ACC112 (cell line): ENCODE measurements at regions not wholly inside any gene's neighbourhood (a gene's known extent, or its start where the extent isn't known, plus 50 kb on each side); places are given as distances from the start of the nearest gene placed in this dataset.
A peak's percentile ranks its signal among the peaks of the same experiment; 100 is the strongest.

Experiments
- H2AFZ ChIP-seq: fragments of 200-600 bp; sonication (generic); one replicate; pipeline ENCODE4 v1.6.0; 2017; ENCODE audit warnings: antibody characterized with exemption, low read length; ENCODE audit not compliant: unreplicated experiment
- H3K27ac ChIP-seq: fragments of 200-600 bp; sonication (generic); 2 replicates; pipeline ENCODE4 v1.5.1; 2014; ENCODE audit warnings: low read depth, mild to moderate bottlenecking, antibody characterized with exemption, low read length, moderate library complexity
- H3K27me3 ChIP-seq: fragments of 200-600 bp; sonication (generic); 2 replicates; pipeline ENCODE4 v1.6.1; 2014; ENCODE audit warnings: mild to moderate bottlenecking, antibody characterized with exemption, low read length, moderate library complexity, mixed read lengths; ENCODE audit not compliant: insufficient read depth
- H3K36me3 ChIP-seq: fragments of 200-600 bp; sonication (generic); 2 replicates; pipeline ENCODE4 v1.6.1; 2016; ENCODE audit warnings: mild to moderate bottlenecking, antibody characterized with exemption, low read length, moderate library complexity, mixed read lengths; ENCODE audit not compliant: insufficient read depth
- H3K4me1 ChIP-seq: fragments of 200-600 bp; sonication (generic); one replicate; pipeline ENCODE4 v1.6.1; 2016; ENCODE audit warnings: low read length, mixed read lengths; ENCODE audit not compliant: insufficient read depth, unreplicated experiment, control insufficient read depth
- H3K4me3 ChIP-seq: fragments of 200-600 bp; sonication (generic); 2 replicates; pipeline ENCODE4 v1.5.1; 2014; ENCODE audit warnings: mild to moderate bottlenecking, low read depth, low read length
- H3K79me2 ChIP-seq: fragments of 200-600 bp; sonication (generic); one replicate; pipeline ENCODE4 v1.6.0; 2016; ENCODE audit warnings: low read length; ENCODE audit not compliant: control insufficient read depth, unreplicated experiment, insufficient read depth

DNA sequence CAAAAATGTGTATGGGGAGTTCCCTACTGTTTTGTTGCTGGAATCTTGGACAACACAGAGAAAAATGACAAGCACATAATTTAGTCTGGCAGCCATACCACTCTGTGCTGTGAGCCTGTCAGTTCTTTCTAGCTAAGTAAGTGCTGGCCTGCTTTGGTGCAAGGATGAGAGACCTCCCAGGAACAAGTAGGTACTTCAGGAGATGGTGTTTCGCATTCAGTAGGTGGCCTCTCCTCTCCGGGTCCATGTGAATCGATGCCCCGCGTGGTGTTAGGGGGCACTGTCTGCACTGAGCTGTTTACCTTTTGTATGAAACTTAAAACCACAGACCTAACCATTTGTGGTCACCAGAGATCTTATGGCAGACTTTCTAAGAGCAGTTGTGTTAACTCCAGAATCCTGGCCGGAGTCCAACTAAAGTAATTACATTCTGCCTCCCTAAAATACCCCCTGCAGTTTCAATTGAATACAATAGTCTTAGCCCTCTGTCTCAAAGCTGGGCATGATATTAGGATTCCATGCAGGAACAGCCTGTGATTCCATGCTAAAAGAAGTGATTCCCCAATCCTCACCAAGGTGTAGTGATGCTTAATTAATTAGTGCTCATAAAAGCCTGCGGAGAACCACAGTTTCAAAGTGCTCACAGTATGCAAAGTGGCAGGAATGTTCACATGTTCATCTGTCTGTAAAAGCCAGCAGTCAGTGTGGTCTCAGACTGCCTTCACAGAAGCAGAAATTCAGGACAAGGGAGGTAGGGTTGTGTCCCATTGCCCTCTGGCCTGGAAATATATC lies 64.2 kb downstream of the LLPH start:
- Histone ChIP-seq H3K27me3 (no peaks in the 10 kb centered on the region), H3K4me3 (peak overlapping the region; percentile 27; the same call in 1 of the 2 replicates), H3K79me2 (no peaks in the 10 kb centered on the region), H3K36me3 (no peaks in the 10 kb centered on the region), H2AFZ (peak overlapping the region; percentile 1), H3K27ac (peak overlapping the region; percentile 34), H3K4me1 (peaks cover 28% of the 10 kb centered on the region)

DNA sequence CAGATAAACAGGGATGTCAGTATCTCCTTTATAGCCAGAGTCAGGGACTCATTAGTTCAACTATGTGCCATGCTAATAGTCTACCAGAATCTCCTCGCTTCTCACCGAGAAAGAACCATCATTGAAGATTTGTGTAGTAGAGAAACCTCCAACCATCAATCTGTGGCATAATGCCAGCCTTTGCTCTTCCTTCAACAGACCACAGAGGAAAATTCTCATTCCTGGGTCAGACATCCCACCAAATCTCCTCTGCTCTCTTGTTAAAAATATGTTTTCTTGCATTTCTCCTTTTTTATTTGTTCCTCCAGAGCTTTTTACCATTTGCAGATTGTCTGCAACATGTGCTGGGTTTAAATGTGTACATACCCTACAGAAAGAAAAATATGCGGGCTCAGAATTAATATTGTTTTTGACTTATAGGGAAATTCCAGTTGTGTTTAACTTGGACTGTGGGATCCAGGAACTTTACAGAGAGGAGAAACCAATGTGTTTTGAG lies 64.9 kb downstream of the LLPH start:
- Histone ChIP-seq H3K4me3 (peak overlapping the region; percentile 27; the same call in 1 of the 2 replicates), H3K27ac (peak overlapping the region; percentile 34), H3K4me1 (peaks cover 28% of the 10 kb centered on the region), H3K36me3 (no peaks in the 10 kb centered on the region), H3K79me2 (no peaks in the 10 kb centered on the region), H3K27me3 (no peaks in the 10 kb centered on the region), H2AFZ (peak overlapping the region; percentile 1)

DNA sequence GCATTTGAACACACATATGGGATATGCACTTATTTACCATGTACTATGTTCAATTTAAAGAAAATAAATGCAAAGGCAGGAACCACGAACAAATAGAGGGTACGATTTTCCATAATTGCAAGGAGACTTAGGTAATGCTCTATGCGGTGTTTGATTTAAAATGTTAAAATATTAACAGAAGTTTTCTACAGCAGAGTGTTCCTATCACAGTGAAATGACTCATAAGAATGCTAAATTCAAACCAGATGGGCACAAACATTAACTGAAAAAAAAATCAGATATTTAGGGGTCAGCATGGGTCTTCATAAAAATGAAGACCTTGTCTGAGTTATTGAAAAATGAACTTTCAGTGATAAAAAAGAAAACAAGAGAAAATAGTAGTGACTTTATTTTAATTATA lies 65.4 kb downstream of the LLPH start:
- no peak overlapping the region for H3K27ac ChIP-seq
- H3K4me3 ChIP-seq: peak overlapping the region; percentile 27; the same call in 1 of the 2 replicates
- no peaks in the 10 kb centered on the region for H3K79me2 ChIP-seq
- no peak overlapping the region for H2AFZ ChIP-seq
- H3K4me1 ChIP-seq: peaks cover 28% of the 10 kb centered on the region
- no peaks in the 10 kb centered on the region for H3K27me3 ChIP-seq
- H3K36me3 ChIP-seq: no peaks in the 10 kb centered on the region

DNA sequence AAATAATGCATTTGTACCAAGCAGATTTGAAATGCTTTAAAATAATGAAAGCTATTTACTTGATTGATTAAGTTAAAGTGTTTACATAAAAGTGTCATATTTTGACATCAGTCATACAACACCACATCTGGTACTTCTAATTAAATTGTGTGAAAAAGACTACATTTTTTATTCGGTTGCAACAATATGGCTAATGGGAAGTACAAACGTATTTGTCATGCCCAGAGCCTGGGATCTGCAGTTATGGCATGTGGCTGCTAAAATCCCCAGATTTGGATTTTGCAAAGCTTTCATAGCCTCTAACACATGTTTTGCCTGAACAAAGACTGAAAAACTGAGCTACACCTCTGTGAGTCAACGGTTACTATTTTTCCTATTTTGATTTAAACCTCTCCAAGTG lies 66.6 kb downstream of the LLPH start:
- no peak overlapping the region for H3K27ac ChIP-seq
- H3K4me3 ChIP-seq: no peak overlapping the region
- H2AFZ ChIP-seq: no peak overlapping the region
- no peaks in the 10 kb centered on the region for H3K79me2 ChIP-seq
- no peaks in the 10 kb centered on the region for H3K27me3 ChIP-seq
- peaks cover 28% of the 10 kb centered on the region for H3K4me1 ChIP-seq
- H3K36me3 ChIP-seq: no peaks in the 10 kb centered on the region

DNA sequence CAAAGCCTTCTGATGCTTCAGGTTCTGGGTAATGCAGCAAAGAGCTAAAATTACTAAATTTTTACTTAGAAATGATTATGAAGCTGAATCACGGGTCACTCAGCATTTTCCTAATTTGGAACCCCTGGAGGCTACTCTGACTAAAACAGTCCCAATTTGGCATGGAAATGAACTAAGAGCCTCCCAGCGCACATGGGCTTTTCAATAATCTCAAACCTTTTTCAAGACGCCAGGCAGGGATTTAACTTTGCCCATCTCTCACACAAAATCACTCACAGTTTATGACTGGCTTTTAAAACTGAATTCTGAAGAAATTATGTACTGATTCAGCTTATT lies 68.3 kb downstream of the LLPH start:
- Histone ChIP-seq H3K4me3 (no peak overlapping the region), H3K4me1 (peaks cover 28% of the 10 kb centered on the region), H3K79me2 (no peaks in the 10 kb centered on the region), H3K27ac (no peak overlapping the region), H2AFZ (no peak overlapping the region), H3K27me3 (no peaks in the 10 kb centered on the region), H3K36me3 (no peaks in the 10 kb centered on the region)

DNA sequence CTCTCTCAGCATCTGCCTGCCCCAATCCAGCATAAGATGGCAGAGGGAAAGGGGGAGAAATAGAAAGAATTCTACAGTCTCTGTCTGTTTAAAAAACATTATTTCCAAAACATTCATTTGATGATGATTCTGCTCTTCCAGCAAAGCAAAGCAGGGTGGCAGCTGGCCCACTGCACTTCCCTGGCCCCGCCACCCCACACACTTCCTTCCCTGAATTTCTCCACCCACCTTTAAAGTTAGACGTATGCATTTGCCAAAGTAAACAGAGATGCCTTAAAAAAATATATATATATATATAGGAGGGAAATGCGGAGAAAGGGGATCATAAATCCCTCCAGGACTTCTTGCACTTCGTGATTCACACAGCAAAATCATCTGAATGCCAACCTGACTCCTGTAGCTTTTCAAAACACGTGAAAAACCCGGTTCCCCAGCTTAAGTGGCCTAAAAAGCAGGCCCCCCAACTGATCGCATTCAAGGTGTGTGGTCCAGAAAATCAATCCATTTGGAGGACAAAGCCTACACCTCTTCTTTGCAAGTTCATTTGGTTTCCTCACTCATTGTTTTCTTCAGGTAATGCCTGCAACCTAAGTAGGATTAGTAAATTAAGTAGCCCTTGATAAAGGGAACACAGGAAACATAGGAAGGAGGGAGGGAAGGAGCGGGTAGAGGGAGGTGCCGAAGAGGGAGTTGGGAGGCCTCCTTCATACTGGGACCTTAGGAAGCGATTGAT lies 68.8 kb downstream of the LLPH start:
- H3K79me2 ChIP-seq: no peaks in the 10 kb centered on the region
- H3K4me1 ChIP-seq: peaks cover 27% of the 10 kb centered on the region
- peak overlapping the region; percentile 30 for H2AFZ ChIP-seq
- no peak overlapping the region for H3K27ac ChIP-seq
- no peak overlapping the region for H3K4me3 ChIP-seq
- no peaks in the 10 kb centered on the region for H3K27me3 ChIP-seq
- H3K36me3 ChIP-seq: no peaks in the 10 kb centered on the region

DNA sequence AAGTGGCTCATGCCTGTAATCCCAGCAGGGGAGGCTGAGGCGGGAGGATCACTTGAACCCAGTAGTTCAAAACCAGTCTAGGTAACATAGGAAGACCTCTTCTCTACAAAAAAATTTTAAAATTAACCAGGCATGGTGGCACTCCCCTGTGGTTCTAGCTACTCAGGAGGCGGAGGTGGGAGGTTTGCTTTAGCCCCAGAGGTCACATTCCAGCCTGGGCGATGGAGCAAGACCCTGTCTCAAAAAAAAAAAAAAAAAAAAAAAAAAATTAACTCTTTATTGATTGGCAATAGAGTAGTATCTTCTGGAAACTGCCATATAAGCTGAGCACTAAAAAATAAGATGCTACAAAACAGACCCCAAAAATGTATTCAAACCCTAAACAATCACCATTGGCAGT lies 69.5 kb downstream of the LLPH start:
- Histone ChIP-seq H3K27me3 (no peaks in the 10 kb centered on the region), H3K36me3 (no peaks in the 10 kb centered on the region), H2AFZ (no peak overlapping the region), H3K27ac (no peak overlapping the region), H3K4me1 (peaks cover 20% of the 10 kb centered on the region), H3K4me3 (no peak overlapping the region), H3K79me2 (no peaks in the 10 kb centered on the region)

DNA sequence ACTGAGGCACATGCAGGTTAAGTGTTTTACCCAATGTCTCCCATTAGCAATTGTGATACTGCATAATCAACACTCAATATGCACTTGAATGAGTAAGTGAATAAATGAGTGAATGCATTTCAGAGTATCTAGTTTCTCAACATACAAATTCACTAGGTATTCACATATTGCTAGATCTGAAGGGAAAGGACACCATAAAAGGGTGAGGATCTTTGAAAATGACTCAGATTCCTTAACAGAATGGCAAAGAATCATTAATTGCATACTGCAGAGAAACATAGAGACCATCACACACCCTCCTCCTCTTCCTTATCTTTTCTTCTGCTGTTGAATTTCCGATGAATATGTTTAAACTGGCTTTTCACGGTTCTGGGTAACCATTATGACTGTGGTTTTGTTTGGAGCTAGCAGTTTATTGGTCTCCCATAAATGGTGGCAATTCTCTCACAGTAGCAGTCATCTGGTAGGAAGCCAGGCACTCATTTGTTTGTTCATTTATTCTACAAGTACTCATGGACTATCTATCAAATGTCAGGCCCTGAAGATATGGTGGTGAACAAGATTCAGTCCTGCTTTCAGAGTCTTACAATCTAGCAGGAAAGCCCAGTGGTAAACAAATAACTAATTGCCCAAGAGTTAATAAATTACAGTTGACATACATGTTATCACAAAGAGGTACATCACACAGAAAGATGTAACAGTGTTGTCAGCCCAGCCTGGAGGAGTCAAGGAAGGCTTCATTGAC lies 70.2 kb downstream of the LLPH start:
- Histone ChIP-seq H3K79me2 (no peaks in the 10 kb centered on the region), H3K36me3 (no peaks in the 10 kb centered on the region), H3K27me3 (no peaks in the 10 kb centered on the region), H3K4me1 (peaks cover 13% of the 10 kb centered on the region), H2AFZ (no peak overlapping the region), H3K4me3 (no peak overlapping the region), H3K27ac (no peak overlapping the region)

DNA sequence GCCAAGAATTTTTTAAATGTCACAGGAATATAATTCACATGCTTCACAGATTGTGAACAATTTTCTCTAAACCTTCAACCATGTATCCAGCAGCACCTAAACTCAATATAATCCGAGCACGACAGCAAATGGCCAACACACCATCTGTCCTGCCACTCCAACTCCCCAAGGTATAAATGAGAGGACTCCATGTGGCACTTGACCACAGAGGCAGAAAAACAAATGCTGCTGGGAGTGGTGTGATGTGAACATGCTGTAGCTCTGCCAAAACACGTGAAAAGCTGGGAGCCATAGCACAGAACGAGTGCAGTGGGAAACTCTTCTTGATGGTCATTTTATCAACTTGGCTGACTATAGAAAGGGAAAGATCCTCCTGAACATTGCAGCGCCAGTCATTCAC lies 70.9 kb downstream of the LLPH start:
- Histone ChIP-seq H3K79me2 (no peaks in the 10 kb centered on the region), H3K27me3 (no peaks in the 10 kb centered on the region), H3K27ac (no peak overlapping the region), H2AFZ (no peak overlapping the region), H3K4me1 (peaks cover 6% of the 10 kb centered on the region), H3K36me3 (no peaks in the 10 kb centered on the region), H3K4me3 (no peak overlapping the region)

DNA sequence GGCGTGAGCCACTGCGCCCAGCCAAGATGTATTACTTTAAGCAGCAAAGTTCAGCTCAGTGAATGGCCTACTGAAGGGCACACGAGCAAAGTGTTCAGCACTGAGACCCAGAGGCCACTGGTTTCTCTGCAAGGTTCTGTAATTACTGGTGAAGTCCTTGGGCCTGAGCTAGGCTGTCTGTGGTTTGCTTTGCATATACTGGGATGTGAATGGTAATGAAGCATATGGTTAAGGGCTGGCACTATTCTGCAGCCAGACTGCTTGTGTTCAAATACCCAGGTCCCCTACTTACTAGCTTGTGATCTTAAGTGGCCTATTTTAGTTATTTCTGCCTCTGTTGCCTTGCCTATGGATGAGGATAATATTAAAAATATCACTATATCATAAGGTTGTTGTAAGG lies 72.0 kb downstream of the LLPH start:
- H2AFZ ChIP-seq: no peak overlapping the region
- no peaks in the 10 kb centered on the region for H3K36me3 ChIP-seq
- no peak overlapping the region for H3K27ac ChIP-seq
- H3K4me3 ChIP-seq: no peak overlapping the region
- H3K4me1 ChIP-seq: no peaks in the 10 kb centered on the region
- H3K27me3 ChIP-seq: no peaks in the 10 kb centered on the region
- no peaks in the 10 kb centered on the region for H3K79me2 ChIP-seq
